HepG2 (cell line): ENCODE measurements at regions not wholly inside any gene's neighbourhood (a gene's known extent, or its start where the extent isn't known, plus 50 kb on each side); places are given as distances from the start of the nearest gene placed in this dataset.
"Not testable (repeated sequence)": the region's sequence is repeated elsewhere in the genome, so short reads cannot be mapped to it uniquely, and the experiment has no call there.

Source experiments
- ATAC-seq: fragments of 200-7000 bp; cut with Tn5 transposase; 3 replicates; pipeline ENCODE4 v1.9.1; 2020; ENCODE audit warnings: mild to moderate bottlenecking, moderate library complexity
- BruUV-seq: library from RNA; stranded (reverse); fragments of 400-500 nt; replicated peaks from 2 replicates; lab custom pipeline; 2021; lab: Mats Ljungman, UMichigan
- CTCF ChIA-PET: fragments of 300-600 bp; formaldehyde crosslinking; extraction: SDS; loops from one replicate; lab custom pipeline; 2021; ENCODE audit warnings: low total read pairs, inconsistent platforms, low intra/inter-chr PET ratio; lab: Yijun Ruan, JAX
- POLR2A ChIA-PET: fragments of 350-600 bp; sonication (Branson Sonifier 250); formaldehyde crosslinking; loops from one replicate; lab custom pipeline; 2020; ENCODE audit warnings: antibody characterized with exemption, inconsistent platforms; lab: Yijun Ruan, JAX
- DNase-seq: peaks from one replicate; pipeline ENCODE4 v3.0.0-alpha.2; 2015; ENCODE audit warnings: low spot score
- FAIRE-seq: peaks from 3 replicates; lab custom pipeline; 2011; peaks lifted over from hg19 to GRCh38; lab: Jason Lieb, UNC
- H2AFZ ChIP-seq: one replicate; pipeline ENCODE4 v1.6.1; 2011; ENCODE audit warnings: low read length, inconsistent platforms
- H3K27ac ChIP-seq: fragments of 300-600 bp; 3 replicates; pipeline ENCODE4 v1.8.0; 2011; ENCODE audit warnings: mixed run types, mild to moderate bottlenecking, mixed read lengths, low read length, inconsistent platforms; ENCODE audit not compliant: insufficient read depth; ENCODE audit errors: extremely low read length
- H3K27me3 ChIP-seq, 2 experiments: fragments of 200-600 bp in 1 of 2; 2 replicates in 1 of 2; 3 replicates in 1 of 2; pipeline versions ENCODE4 v1.6.0 to v1.8.0; 2011; ENCODE audit warnings: low read length in 2 of 2, mild to moderate bottlenecking in 2 of 2, moderate library complexity in 2 of 2, inconsistent platforms in 1 of 2; ENCODE audit not compliant: insufficient read depth in 2 of 2, control insufficient read depth in 1 of 2
- H3K36me3 ChIP-seq, 2 experiments: fragments of 200-600 bp in 1 of 2; replicated peaks in 1 of 2; 2 replicates in 1 of 2; 3 replicates in 1 of 2; pipeline versions ENCODE4 v1.5.1 to v1.8.0; 2011; ENCODE audit warnings: low read length in 2 of 2, inconsistent platforms in 1 of 2; ENCODE audit not compliant: insufficient read depth in 2 of 2, control insufficient read depth in 1 of 2
- H3K4me1 ChIP-seq: 2 replicates; pipeline ENCODE4 v1.5.1; 2012; ENCODE audit warnings: low read length, inconsistent platforms; ENCODE audit not compliant: insufficient read depth
- H3K4me2 ChIP-seq: 2 replicates; pipeline ENCODE4 v1.6.0; 2011; ENCODE audit warnings: low read depth, low read length, inconsistent platforms
- H3K4me3 ChIP-seq, 3 experiments: fragments of 200-600 bp in 1 of 3; sonication (generic), shearing (Covaris generic) in 1 of 3; replicated peaks in 1 of 3; 2 replicates each; pipeline ENCODE4 v1.5.1; 2011 to 2016; ENCODE audit warnings: low read length in 3 of 3, inconsistent platforms in 2 of 3, low read depth in 2 of 3, mild to moderate bottlenecking in 2 of 3, control low read depth in 1 of 3, mixed read lengths in 1 of 3; ENCODE audit not compliant: insufficient read depth in 1 of 3
- H3K79me2 ChIP-seq: one replicate; pipeline ENCODE4 v1.6.1; 2011; ENCODE audit warnings: low read length, inconsistent platforms; ENCODE audit not compliant: insufficient read depth
- H3K9ac ChIP-seq: 2 replicates; pipeline ENCODE4 v1.6.0; 2011; ENCODE audit warnings: mild to moderate bottlenecking, low read depth, low read length, inconsistent platforms; ENCODE audit not compliant: insufficient read depth
- H3K9me3 ChIP-seq: 2 replicates; pipeline ENCODE4 v1.5.1; 2012; ENCODE audit warnings: mild to moderate bottlenecking, low read length
- H4K20me1 ChIP-seq: 2 replicates; pipeline ENCODE4 v1.6.0; 2011; ENCODE audit warnings: inconsistent platforms, mild to moderate bottlenecking, low read length, moderate library complexity; ENCODE audit not compliant: insufficient read depth
- AGO1 ChIP-seq: fragments of 200-400 bp; formaldehyde crosslinking; IDR thresholded peaks from 2 replicates; pipeline ENCODE4 v1.6.1; 2017; ENCODE audit warnings: mild to moderate bottlenecking, low read depth, low read length, moderate library complexity; ENCODE audit not compliant: poor library complexity, severe bottlenecking
- ATAD3A ChIP-seq: sonication (generic); formaldehyde crosslinking; IDR thresholded peaks from 2 replicates; pipeline ENCODE4 v1.4.0; 2020; ENCODE audit warnings: missing genetic modification reagents
- ATF2 ChIP-seq: sonication (generic); formaldehyde crosslinking; IDR thresholded peaks from 2 replicates; pipeline ENCODE4 v1.4.0; 2020; ENCODE audit warnings: missing genetic modification reagents
- CBX2 ChIP-seq, 2 experiments: fragments of 200-600 bp in 1 of 2; sonication (generic); formaldehyde crosslinking in 1 of 2; IDR thresholded peaks; 2 replicates each; pipeline versions ENCODE4 v1.7.0 to v1.8.1; 2018 to 2022; ENCODE audit warnings: low read depth in 2 of 2, low read length in 1 of 2, mild to moderate bottlenecking in 1 of 2, missing genetic modification reagents in 1 of 2
- HNRNPK ChIP-seq: fragments of 200-400 bp; formaldehyde crosslinking; IDR thresholded peaks from 2 replicates; pipeline ENCODE4 v1.6.1; 2018; ENCODE audit warnings: low read length, low read depth, moderate library complexity, mild to moderate bottlenecking; ENCODE audit not compliant: poor library complexity, severe bottlenecking
- KLF6 ChIP-seq: IDR thresholded peaks from 2 replicates; pipeline ENCODE4 v1.8.0; 2016; ENCODE audit warnings: missing biosample characterization, missing genetic modification reagents
- MTF1 ChIP-seq: sonication (generic); formaldehyde crosslinking; IDR thresholded peaks from 2 replicates; pipeline ENCODE4 v1.5.0; 2020; ENCODE audit warnings: missing genetic modification reagents
- PPARG ChIP-seq: conservative IDR thresholded peaks from 2 replicates; pipeline ENCODE4 v1.6.1; 2016; ENCODE audit warnings: missing biosample characterization, missing genetic modification reagents
- RBM22 ChIP-seq: fragments of 200-400 bp; formaldehyde crosslinking; optimal IDR thresholded peaks from 2 replicates; pipeline ENCODE3; 2017; ENCODE audit warnings: mild to moderate bottlenecking, low read length, moderate library complexity
- SAFB2 ChIP-seq: sonication (generic); formaldehyde crosslinking; IDR thresholded peaks from 2 replicates; pipeline ENCODE4 v1.5.1; 2020; ENCODE audit warnings: missing genetic modification reagents, low read depth, mild to moderate bottlenecking, borderline replicate concordance
- SATB2 ChIP-seq: sonication (generic); formaldehyde crosslinking; IDR thresholded peaks from 2 replicates; pipeline ENCODE4 v1.5.0; 2020; ENCODE audit warnings: missing genetic modification reagents
- SP1 ChIP-seq, 2 experiments: fragments of 450-650 bp in 1 of 2; sonication (generic) in 1 of 2; formaldehyde crosslinking in 1 of 2; IDR thresholded peaks; 2 replicates each; pipeline versions ENCODE4 v1.4.0 to v1.6.1; 2016 to 2020; ENCODE audit warnings: missing genetic modification reagents in 1 of 2
- TFDP1 ChIP-seq: IDR thresholded peaks from 2 replicates; pipeline ENCODE4 v1.6.1; 2016; ENCODE audit warnings: missing compliant biosample characterization, missing genetic modification reagents, borderline replicate concordance
- ZBTB21 ChIP-seq: sonication (generic); formaldehyde crosslinking; IDR thresholded peaks from 2 replicates; pipeline ENCODE4 v1.4.0; 2020; ENCODE audit warnings: missing genetic modification reagents
- ZNF431 ChIP-seq: sonication (generic); formaldehyde crosslinking; IDR thresholded peaks from 2 replicates; pipeline ENCODE4 v1.9.0; 2022; ENCODE audit warnings: missing genetic modification reagents, low read depth, mild to moderate bottlenecking, borderline replicate concordance
- WGBS: methylation state at CpG from one replicate; pipeline ENCODE4 v1.1.6; 2017; ENCODE audit warnings: low lambda C conversion rate; 5-methylcytosine and 5-hydroxymethylcytosine counted together
- in situ Hi-C: cut with HindIII; loops from 2 replicates; pipeline ENCODE4 v1.10.0; 2017; ENCODE audit warnings: low pct_unique_long_range_greater_than_20kb; ENCODE audit not compliant: extremely low pct_ligation_motif_present
- intact Hi-C: fragments of 100-400 bp; cut with micrococcal nuclease; formaldehyde crosslinking; loops from one replicate; pipeline ENCODE4 v1.10.0; 2022; ENCODE audit not compliant: unreplicated experiment

GRCh38 chr4:92028830-92029229 is 274.9 kb upstream of the GRID2 start:
- CTCF ChIA-PET, ATAC-seq, in situ Hi-C loops, H3K79me2 ChIP-seq, H4K20me1 ChIP-seq, POLR2A ChIA-PET, H3K4me1 ChIP-seq, H2AFZ ChIP-seq, DNase-seq, H3K27ac ChIP-seq, H3K9me3 ChIP-seq, BruUV-seq, H3K4me2 ChIP-seq, H3K4me3 ChIP-seq, H3K9ac ChIP-seq, H3K27me3 ChIP-seq, H3K36me3 ChIP-seq, FAIRE-seq: not testable (repeated sequence)
- intact Hi-C loops, result loop anchor here (5.0 kb wide), 1 partner anchor 392 kb away; no protein-coding TSS in a partner anchor
- 33% methylated on average over 6 of the region's 6 CpGs for WGBS

- Histone ChIP-seq H3K4me3 (no peak overlapping the region), H3K79me2 (no peaks in the 10 kb centered on the region), H3K4me2 (no peak overlapping the region), H2AFZ (no peak overlapping the region), H3K27ac (no peak overlapping the region), H3K9me3 (no peaks in the 10 kb centered on the region), H3K36me3 (no peaks in the 10 kb centered on the region), H3K4me1 (no peaks in the 10 kb centered on the region), H3K9ac (no peak overlapping the region), H4K20me1 (no peaks in the 10 kb centered on the region), H3K27me3 (no peaks in the 10 kb centered on the region)
- 50% methylated on average over 2 of the region's 2 CpGs for WGBS
- intact Hi-C loops (no loop called here), in situ Hi-C loops (no loop called here)
- CTCF ChIA-PET, result no interaction called here
- POLR2A ChIA-PET, result no interaction called here
- no peak for ATAC-seq
- no peak for FAIRE-seq
- BruUV-seq, result no TSS peak
- TF ChIP-seq PPARG (CRISPR knock-in tag) (no peak), TFDP1 (CRISPR knock-in tag) (no peak), MTF1 (CRISPR knock-in tag) (no peak), AGO1 (no peak), HNRNPK (no peak), SAFB2 (no peak), CBX2 (IDR thresholded peaks at IDR 0.05; ENCODE audit: low read depth, low read length) (no peak), CBX2 (CRISPR knock-in tag; IDR thresholded peaks at IDR 0.05; ENCODE audit: low read depth) (no peak), ATAD3A (CRISPR knock-in tag) (no peak), KLF6 (no peak), ZNF431 (CRISPR knock-in tag) (no peak), ZBTB21 (CRISPR knock-in tag) (no peak), ATF2 (CRISPR knock-in tag) (no peak), SATB2 (CRISPR knock-in tag) (no peak), RBM22 (no peak), SP1 (IDR thresholded peaks at IDR 0.05) (no peak), SP1 (CRISPR knock-in tag; IDR thresholded peaks at IDR 0.05) (no peak)
- TF ChIP-seq, all 625 proteins: peak for 0
- no peak for DNase-seq
Measured at GRCh38 chr4:92031825-92032224, 271.9 kb upstream of the GRID2 start.
